Stimulated activated CD4-positive, alpha-beta T cell treated with anti-CD3 and anti-CD28 coated beads, TNF-alpha, amount 100 ng/mL, for 48 hours (primary cell): ENCODE measurements at regions not wholly inside any gene's neighbourhood (a gene's known extent, or its start where the extent isn't known, plus 50 kb on each side); places are given as distances from the start of the nearest gene placed in this dataset.
A peak's percentile ranks its signal among the peaks of the same experiment; 100 is the strongest.
"Not testable (repeated sequence)": the region's sequence is repeated elsewhere in the genome, so short reads cannot be mapped to it uniquely, and the experiment has no call there.

Experiments used
- DNase-seq, 3 donors: peaks; one replicate each; pipeline ENCODE4 v3.0.0-alpha.2; 2020; ENCODE audit warnings: low read depth in 3 of 3

- DNase-seq: no peak
Measured at GRCh38 chr18:34942276-34942675, 98.9 kb upstream of the MAPRE2 start.

DNA sequence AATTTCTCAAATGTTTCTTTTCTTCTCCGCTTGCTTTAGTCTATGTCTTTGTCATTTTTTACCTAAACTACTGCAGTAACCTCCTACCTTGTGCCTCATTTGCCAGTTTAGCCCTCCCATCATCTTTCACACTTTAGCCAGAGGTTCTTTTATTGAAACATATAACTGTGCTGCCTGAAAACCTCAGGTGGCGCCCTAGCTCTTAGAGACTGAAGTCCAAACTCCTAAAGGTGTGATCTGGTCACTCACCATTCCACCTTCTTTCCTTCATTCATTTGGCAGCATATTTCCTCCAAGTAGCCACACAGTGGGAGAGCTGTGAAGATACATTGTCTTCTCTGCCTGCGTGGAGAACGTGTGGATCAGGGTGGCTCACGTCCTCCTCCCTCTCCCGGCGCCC lies 98.2 kb upstream of the MAPRE2 start:
- DNase-seq: no peak

DNA sequence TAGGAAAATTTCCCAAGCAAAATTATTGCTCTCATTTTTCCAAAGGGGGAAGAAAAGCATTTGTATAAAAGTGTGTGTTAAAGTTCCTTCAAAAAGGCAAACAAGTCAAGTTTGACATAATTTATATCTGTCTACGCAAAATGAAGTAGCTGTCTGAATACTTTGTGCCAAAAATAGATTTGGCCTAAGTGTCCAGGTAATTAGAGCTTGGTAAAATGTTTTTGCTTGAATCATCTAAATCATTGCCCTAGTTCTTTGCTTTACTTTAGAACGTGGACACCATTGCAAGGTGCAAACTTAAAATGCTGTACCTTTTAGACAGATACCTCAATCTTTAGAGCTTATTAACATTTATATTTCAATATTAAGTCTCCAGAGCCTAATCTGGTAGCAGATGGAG lies 97.6 kb upstream of the MAPRE2 start:
- no peak for DNase-seq

GRCh38 chr18:34947711-34948125 lies 93.5 kb upstream of the MAPRE2 start:
- no peak for DNase-seq

DNA sequence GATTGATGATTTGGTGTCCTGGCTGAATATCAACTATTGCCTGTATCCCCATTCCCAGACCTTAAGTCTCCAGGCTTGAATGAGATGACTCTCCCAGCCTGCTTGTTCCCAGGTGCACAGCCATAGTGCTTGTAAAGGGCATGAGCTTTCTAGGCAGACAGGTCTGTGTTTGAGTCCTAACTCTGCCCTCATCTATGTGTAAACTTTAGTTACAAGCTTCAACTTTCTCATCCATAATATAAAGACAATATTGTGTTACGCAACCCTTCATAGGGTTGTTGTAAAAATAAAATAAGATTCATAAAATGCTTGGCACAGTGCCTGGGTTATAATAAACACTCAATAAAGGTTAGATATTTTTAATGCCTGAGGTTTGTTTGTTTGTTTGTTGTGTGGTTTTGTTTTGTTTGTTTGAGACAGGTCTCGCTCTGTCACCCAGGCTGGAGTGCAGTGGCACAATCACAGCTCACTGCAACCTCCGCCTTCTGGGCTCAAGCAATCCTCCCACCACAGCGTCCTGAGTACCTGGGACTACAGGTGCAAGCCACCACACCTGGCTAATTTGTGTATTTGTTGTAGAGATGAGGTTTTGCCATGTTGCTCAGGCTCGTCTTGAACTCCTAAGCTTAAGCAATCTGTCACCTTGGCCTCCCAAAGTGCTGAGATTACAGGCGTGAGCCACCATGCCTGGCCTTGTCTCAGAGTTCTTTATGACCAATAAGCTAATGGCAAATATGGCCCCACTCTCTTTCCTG lies 89.4 kb upstream of the MAPRE2 start:
- no peak for DNase-seq

DNA sequence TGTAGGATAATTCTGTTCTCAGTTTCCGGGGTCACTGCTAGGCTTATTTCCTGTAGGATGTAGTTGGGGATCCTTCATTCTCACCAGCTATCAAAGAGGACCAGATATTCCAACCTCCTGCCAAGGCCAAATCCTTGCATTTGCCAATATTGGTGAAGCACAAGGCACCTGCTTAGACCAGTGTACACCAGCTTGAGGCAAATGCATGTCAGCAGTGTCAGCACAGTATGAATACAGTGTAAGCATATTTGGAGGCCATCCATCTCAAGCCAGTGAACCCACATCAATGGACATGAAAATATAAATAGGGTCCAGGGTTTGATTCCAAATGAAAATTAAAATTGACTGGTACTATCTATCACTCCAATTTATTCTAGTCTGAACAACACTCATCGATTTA lies 88.0 kb upstream of the MAPRE2 start:
- no peak for DNase-seq

DNA sequence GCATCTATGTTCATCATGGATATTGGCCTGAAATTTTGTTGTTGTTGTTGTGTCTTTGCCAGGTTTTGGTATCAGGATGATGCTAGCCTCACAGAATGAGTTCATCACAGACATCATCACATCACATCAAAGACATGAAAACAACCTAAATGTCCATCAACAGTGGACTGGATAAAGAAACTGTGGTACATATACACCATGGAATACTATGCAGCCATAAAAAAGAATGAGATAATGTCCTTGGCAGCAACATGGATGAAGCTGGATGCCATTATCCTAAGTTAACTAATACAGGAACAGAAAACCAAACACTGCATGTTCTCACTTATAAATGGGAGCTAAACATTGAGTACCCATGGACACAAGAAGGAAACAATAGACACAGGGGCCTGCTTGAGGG lies 85.7 kb upstream of the MAPRE2 start:
- DNase-seq: not testable (repeated sequence)

DNA sequence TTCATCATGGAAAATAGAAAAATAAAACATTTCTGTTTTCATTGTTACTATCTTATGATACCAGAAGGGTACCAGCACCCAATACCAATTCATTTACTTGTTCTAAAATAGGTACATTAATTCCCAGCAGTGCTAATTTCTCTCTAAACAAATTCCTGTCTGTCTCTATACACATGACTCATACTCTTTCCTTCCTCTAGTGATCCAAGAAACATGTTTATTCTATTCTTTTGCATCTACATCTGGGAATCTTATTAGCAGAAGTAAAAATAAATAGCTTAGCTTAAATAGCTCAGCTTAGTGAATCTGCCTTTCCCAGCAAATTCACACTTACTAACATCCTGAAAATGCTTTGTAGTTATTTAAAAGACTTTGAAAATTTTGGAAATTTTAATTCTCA lies 84.5 kb upstream of the MAPRE2 start:
- no peak for DNase-seq

DNA sequence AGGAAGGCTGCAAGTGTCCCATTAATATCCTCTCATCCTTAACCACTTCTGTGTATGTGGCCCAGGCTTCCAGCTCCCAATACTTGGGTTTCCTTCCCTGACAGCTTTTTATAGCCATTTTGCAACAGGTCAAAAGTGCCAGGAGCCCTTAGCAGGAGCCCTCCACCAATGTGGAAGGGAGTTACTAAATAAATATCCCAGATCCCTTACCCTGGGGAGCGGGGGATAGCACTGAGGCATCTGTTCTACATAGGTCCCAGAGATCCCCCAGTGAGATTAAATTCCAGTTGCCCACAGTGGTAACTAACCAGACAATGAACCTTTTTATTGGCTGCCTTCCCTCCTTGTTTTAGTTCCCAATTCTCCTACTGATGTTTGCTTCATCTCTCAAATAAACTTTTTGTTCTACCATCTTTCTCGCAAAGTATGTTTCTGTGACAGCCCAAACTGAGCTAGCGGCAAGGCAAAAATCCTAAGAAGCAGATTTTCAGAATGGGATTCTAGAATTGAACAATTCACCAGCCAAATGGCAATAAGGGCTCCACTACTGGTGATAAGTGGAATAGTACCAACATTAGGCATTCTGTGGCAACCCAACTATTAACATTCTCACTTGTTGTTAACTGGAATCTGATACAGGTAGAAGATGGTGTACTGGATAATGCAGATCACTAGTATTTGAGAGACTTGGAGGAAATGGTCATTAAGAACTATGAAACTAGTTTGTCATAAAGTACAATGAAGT lies 83.9 kb upstream of the MAPRE2 start:
- no peak for DNase-seq

DNA sequence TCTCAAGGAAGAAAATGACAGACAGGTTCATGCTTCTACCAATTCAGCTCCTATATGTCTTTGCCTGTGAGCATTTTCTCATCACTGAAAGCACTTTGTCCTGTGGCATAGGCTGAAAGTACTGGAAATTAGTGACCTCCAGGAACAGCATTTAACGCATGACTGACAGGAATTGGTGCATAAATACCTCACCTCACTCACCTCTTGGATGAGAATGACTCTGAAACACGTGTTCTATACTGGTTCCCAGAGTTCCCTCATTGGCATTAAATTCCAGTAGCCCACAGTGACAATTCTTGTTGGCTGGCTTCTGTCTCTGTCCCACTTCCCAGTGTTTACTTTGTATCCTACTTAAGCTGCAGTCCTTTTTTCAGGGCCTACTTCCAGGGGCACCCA lies 83.4 kb upstream of the MAPRE2 start:
- no peak for DNase-seq

GRCh38 chr18:34959211-34959829 lies 81.9 kb upstream of the MAPRE2 start:
- no peak for DNase-seq

DNA sequence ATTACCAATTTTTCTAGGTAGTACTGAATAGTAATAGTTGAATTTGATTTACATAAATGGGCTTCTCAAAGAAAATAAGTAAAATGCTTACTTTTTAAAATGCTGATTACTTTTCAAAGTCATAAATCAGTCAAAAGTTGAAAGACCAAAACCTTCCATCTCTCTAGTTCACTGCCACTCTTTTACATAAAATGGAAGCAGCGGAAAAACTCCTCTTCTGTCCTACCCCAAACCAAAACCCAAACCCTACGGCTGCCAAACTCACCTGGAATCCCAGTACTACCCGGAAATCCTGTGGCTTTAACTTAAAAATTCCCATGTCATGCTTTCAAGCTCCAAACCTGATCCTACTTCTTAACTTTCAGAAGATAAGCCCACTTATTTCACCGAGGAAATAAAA lies 81.2 kb upstream of the MAPRE2 start:
- DNase-seq: no peak

DNA sequence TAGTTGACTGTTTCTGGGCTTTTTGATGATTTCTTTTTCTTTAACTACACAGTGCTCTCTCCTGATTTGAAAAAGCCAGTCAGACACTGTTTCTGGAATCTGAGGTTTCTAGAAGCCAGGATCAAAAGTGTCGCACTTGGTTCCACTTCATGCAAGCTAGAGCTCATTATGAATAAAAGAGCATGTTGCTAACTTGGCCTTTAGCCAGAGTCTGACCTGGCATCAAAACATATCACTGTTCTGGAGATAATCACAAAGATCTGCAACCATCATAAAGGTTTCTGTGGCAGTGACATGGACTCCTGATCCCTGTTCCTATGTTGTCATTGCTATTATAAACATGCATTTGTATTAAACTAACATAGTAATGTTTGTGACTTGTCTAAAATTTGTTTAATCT lies 76.1 kb upstream of the MAPRE2 start:
- DNase-seq: no peak

DNA sequence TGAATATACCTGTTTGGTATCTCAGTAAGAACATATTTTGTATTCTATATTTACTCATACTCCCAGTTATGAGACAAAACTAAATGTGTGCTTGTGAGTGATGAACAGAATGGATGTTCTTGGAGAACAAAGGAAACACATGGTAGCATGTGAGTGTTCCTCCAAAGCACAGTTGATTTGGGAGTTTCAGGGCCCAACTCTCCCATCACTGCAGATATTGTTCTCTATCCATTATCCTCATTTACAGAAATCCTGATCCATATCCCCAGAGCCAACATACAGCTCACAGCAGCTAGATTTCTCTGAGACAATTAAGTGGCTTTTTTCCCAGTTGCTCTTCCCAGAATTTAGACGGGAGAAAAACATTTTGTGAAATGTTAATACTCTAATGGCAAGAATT lies 75.6 kb upstream of the MAPRE2 start:
- DNase-seq: no peak

DNA sequence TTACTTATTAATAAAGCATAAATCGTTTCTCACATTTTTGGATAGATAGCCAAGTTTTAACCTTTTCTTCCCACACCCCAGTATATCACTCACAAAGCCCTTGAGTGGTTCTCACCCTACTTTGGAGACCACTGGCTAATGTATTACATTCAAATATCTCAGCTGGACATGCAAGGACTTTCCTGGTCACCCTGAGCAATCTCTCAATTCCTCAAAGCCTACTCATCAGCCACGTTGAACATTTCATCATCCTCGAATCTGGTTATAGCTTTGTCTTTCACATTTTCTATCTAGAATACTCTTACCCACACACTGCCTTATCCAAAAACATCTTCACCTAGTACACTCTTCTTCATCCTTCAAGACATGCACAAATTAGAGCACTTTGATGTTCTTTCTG lies 71.1 kb upstream of the MAPRE2 start:
- DNase-seq: no peak

- DNase-seq: no peak
Measured at GRCh38 chr18:34971313-34971712, 69.9 kb upstream of the MAPRE2 start.

- DNase-seq: no peak
Measured at GRCh38 chr18:34972765-34973414, 68.3 kb upstream of the MAPRE2 start.

DNA sequence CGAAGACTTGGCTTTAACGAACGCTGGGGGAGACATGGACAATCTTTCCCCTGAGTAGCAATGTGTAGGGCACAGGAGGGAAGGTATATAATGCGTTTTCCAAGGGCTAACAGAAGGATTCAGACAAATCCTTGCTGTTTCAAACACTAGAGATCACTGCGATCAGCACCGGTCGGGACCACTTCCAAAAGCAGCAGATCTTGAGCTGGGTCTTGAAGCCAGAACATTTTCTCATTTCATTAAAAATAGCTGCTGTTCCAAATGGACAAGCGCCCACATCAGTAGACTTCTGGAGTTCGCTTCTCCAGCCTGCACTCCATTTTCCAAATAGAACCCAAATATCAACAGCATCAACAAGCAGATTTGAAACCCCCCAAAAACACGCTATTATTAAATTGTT lies 65.1 kb upstream of the MAPRE2 start:
- no peak for DNase-seq

DNA sequence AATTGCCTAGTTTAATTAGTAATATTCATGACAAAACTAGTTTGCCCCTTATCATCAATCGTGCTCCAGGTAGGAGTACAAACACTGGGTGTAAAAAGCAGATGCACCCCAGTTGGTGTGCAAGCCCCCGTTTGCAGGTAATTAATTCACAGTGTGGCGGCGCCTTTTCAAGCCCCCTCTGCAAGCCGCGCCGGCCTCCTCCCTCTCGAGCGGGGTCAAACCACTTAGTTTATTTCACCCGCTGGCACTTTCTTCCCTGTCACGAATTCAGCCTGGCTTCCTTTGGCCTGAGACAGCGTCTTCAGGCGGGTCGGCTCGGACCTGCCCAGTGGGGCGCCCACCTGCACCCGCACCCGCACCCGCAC lies 64.7 kb upstream of the MAPRE2 start:
- DNase-seq: no peak

DNA sequence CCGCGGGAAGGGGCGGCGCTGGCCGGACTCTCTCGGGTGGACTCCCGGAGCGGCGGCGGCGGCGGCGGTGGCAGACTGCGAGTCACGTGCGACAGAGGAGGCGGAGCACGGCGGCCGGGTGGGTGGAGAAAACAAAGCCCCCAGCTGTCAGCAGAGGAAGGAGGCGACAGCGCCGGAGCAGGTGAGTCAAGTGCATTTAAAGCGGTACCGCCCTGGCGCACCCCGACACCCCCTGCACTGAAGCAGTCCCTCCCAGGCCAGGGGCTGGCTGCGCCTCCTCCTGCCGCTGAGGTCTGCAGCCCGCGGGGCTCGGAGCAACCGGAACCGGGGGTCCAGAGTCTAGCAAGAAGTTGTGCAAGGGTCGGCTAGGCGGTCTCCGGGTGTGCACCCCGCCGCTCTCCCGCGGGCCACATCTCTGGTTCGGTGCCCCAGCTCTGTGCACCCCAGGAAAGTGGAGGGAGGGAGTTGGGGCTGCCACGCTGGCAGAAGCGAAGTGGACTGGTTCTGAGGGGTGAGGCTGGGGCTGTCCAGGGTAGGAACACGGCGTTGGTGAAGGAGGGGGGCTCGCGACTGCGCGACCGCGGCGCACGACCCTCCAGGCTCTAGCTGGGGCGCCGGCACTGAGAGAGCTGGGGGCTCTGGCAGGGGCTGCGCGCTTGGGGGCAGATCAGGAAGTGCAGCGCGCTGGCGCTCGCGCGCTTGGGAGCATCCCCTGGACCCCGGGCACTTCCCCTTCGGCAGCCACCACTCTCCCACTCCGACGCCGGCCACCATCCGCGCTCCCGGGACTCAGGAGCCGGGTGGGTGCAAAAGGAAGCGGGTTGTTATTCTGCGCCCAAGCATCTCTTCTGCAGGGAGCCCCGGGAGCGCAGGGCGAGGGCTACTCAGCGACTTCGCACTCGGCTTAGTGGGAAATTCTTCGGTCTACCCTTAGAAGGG lies 64.0 kb upstream of the MAPRE2 start:
- DNase-seq: peak in 2 of 3 donors; percentile 25 to 60

GRCh38 chr18:34977838-34978532 lies 63.2 kb upstream of the MAPRE2 start:
- peak in 2 of 3 donors; percentile 18 to 26 for DNase-seq
